SK-N-SH treated with all-trans-retinoic acid at 6 μM for 48 hours (cell line): ENCODE measurements at regions not wholly inside any gene's neighbourhood (a gene's known extent, or its start where the extent isn't known, plus 50 kb on each side); places are given as distances from the start of the nearest gene placed in this dataset.

Experiments
- ARNTL ChIP-seq: fragments of 450-650 bp; formaldehyde crosslinking; IDR thresholded peaks from 2 replicates; pipeline ENCODE4 v1.5.0; 2020; ENCODE audit warnings: low read depth, mild to moderate bottlenecking, moderate library complexity, borderline replicate concordance
- CSDC2 ChIP-seq: fragments of 250-450 bp; sonication (Bioruptor Pico); IDR thresholded peaks from 2 replicates; pipeline ENCODE4 v1.5.0; 2020; ENCODE audit warnings: mild to moderate bottlenecking, moderate library complexity
- ESRRG ChIP-seq: fragments of 250-450 bp; sonication (Bioruptor Pico); IDR thresholded peaks from 2 replicates; pipeline ENCODE4 v1.6.1; 2021; ENCODE audit warnings: mild to moderate bottlenecking
- GLIS3 ChIP-seq: fragments of 250-450 bp; sonication (Bioruptor Pico); IDR thresholded peaks from 2 replicates; pipeline ENCODE4 v1.5.0; 2020; ENCODE audit warnings: mild to moderate bottlenecking, moderate library complexity
- ISL1 ChIP-seq: fragments of 250-450 bp; sonication (Bioruptor Pico); IDR thresholded peaks from 2 replicates; pipeline ENCODE4 v2.1.2; 2022; ENCODE audit warnings: mild to moderate bottlenecking, moderate library complexity
- PATZ1 ChIP-seq: fragments of 250-450 bp; sonication (Bioruptor Pico); IDR thresholded peaks from 2 replicates; pipeline ENCODE4 v1.8.0; 2020; ENCODE audit warnings: mild to moderate bottlenecking, moderate library complexity, borderline replicate concordance
- TCF4 ChIP-seq: fragments of 250-450 bp; sonication (Bioruptor Pico); IDR thresholded peaks from 2 replicates; pipeline ENCODE4 v1.8.0; 2021; ENCODE audit warnings: mild to moderate bottlenecking, moderate library complexity, borderline replicate concordance
- ZC3H10 ChIP-seq: fragments of 250-450 bp; sonication (Bioruptor Pico); IDR thresholded peaks from 2 replicates; pipeline ENCODE4 v1.5.1; 2021; ENCODE audit warnings: mild to moderate bottlenecking, moderate library complexity
- ZFP3 ChIP-seq: fragments of 250-450 bp; sonication (Bioruptor Pico); IDR thresholded peaks from 2 replicates; pipeline ENCODE4 v1.5.0; 2020; ENCODE audit warnings: mild to moderate bottlenecking, moderate library complexity
- ZFP30 ChIP-seq: fragments of 450-650 bp; formaldehyde crosslinking; IDR thresholded peaks from 2 replicates; pipeline ENCODE4 v1.5.0; 2022; ENCODE audit warnings: mild to moderate bottlenecking, moderate library complexity
- ZNF70 ChIP-seq: fragments of 450-650 bp; formaldehyde crosslinking; IDR thresholded peaks from 2 replicates; pipeline ENCODE4 v1.5.0; 2020; ENCODE audit warnings: mild to moderate bottlenecking, moderate library complexity
- ZNF8 ChIP-seq: fragments of 450-650 bp; formaldehyde crosslinking; IDR thresholded peaks from 2 replicates; pipeline ENCODE4 v1.5.0; 2020; ENCODE audit warnings: mild to moderate bottlenecking, moderate library complexity
- TF ChIP-seq, protein P1 (sequence below): fragments of 250-450 bp; sonication (Bioruptor Pico); IDR thresholded peaks from 2 replicates; pipeline ENCODE4 v1.5.1; 2020; ENCODE audit warnings: low read depth, mild to moderate bottlenecking, moderate library complexity
- TF ChIP-seq, protein P2 (sequence below): fragments of 250-450 bp; sonication (Bioruptor Pico); IDR thresholded peaks from 2 replicates; pipeline ENCODE4 v1.8.0; 2021; ENCODE audit warnings: low read depth, mild to moderate bottlenecking, moderate library complexity, borderline replicate concordance

GRCh38 chr13:87426742-87427141 lies 244.4 kb upstream of the SLITRK5 start:
- TF ChIP-seq CSDC2 (CRISPR knock-in tag) (no peak), GLIS3 (no peak), PATZ1 (no peak), ZFP30 (CRISPR knock-in tag) (no peak), TCF4 (CRISPR knock-in tag) (no peak), ISL1 (CRISPR knock-in tag) (no peak), ZNF8 (CRISPR knock-in tag) (no peak), ZNF70 (no peak), ZFP3 (CRISPR knock-in tag) (no peak), ZC3H10 (CRISPR knock-in tag) (no peak), ARNTL (CRISPR knock-in tag) (no peak), ESRRG (CRISPR knock-in tag) (no peak)
- TF ChIP-seq, protein P1, sequence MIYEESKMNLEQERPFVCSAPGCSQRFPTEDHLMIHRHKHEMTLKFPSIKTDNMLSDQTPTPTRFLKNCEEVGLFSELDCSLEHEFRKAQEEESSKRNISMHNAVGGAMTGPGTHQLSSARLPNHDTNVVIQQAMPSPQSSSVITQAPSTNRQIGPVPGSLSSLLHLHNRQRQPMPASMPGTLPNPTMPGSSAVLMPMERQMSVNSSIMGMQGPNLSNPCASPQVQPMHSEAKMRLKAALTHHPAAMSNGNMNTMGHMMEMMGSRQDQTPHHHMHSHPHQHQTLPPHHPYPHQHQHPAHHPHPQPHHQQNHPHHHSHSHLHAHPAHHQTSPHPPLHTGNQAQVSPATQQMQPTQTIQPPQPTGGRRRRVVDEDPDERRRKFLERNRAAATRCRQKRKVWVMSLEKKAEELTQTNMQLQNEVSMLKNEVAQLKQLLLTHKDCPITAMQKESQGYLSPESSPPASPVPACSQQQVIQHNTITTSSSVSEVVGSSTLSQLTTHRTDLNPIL, result no peak
- TF ChIP-seq, protein P2, sequence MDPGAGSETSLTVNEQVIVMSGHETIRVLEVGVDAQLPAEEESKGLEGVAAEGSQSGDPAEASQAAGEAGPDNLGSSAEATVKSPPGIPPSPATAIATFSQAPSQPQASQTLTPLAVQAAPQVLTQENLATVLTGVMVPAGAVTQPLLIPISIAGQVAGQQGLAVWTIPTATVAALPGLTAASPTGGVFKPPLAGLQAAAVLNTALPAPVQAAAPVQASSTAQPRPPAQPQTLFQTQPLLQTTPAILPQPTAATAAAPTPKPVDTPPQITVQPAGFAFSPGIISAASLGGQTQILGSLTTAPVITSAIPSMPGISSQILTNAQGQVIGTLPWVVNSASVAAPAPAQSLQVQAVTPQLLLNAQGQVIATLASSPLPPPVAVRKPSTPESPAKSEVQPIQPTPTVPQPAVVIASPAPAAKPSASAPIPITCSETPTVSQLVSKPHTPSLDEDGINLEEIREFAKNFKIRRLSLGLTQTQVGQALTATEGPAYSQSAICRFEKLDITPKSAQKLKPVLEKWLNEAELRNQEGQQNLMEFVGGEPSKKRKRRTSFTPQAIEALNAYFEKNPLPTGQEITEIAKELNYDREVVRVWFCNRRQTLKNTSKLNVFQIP (CRISPR knock-in tag), result no peak
